ENCODE measurements at regions not wholly inside any gene's neighbourhood (a gene's known extent, or its start where the extent isn't known, plus 50 kb on each side); places are given as distances from the start of the nearest gene placed in this dataset.

- DNase-seq = no peak
- Histone ChIP-seq H3K4me1 (peaks cover 26% of the 10 kb centered on the region), H3K4me3 (peak overlapping the region; percentile 59), H3K9me3 (replicated peaks) (no peaks in the 10 kb centered on the region), H3K27ac (replicated peaks) (no peak overlapping the region), H3K27me3 (ENCODE audit: low read depth) (peaks cover 82% of the 10 kb centered on the region), H3K36me3 (no peaks in the 10 kb centered on the region)
- no peak for TF ChIP-seq CTCF (IDR thresholded peaks at IDR 0.05; ENCODE audit: borderline replicate concordance)
- intact Hi-C loops (cut with micrococcal nuclease) = no loop called here
Measured at GRCh38 chr13:107866941-107867623, 348.3 kb downstream of the LIG4 start.

- Histone ChIP-seq H3K27ac (replicated peaks) (no peak overlapping the region), H3K4me1 (peaks cover 26% of the 10 kb centered on the region), H3K27me3 (ENCODE audit: low read depth) (peaks cover 74% of the 10 kb centered on the region), H3K36me3 (no peaks in the 10 kb centered on the region), H3K9me3 (replicated peaks) (no peaks in the 10 kb centered on the region), H3K4me3 (peak overlapping the region; percentile 59)
- TF ChIP-seq CTCF (IDR thresholded peaks at IDR 0.05; ENCODE audit: borderline replicate concordance) = no peak
- no peak for DNase-seq
- intact Hi-C loops (cut with micrococcal nuclease) = no loop called here
Measured at GRCh38 chr13:107866032-107866940, 349.1 kb downstream of the LIG4 start.

GRCh38 chr13:107865643-107866031 is 349.7 kb downstream of the LIG4 start:
- Histone ChIP-seq H3K27me3 (ENCODE audit: low read depth) (peaks cover 67% of the 10 kb centered on the region), H3K36me3 (no peaks in the 10 kb centered on the region), H3K4me1 (peaks cover 26% of the 10 kb centered on the region), H3K27ac (replicated peaks) (no peak overlapping the region), H3K9me3 (replicated peaks) (no peaks in the 10 kb centered on the region), H3K4me3 (peak overlapping the region; percentile 59)
- no peak for TF ChIP-seq CTCF (IDR thresholded peaks at IDR 0.05; ENCODE audit: borderline replicate concordance)
- intact Hi-C loops (cut with micrococcal nuclease) = no loop called here
- DNase-seq = no peak

GRCh38 chr13:107865318-107865575 is 350.1 kb downstream of the LIG4 start:
- H3K9me3 ChIP-seq (replicated peaks) = no peaks in the 10 kb centered on the region
- TF ChIP-seq CTCF (IDR thresholded peaks at IDR 0.05; ENCODE audit: borderline replicate concordance) = no peak
- no peak for DNase-seq
- H3K4me3 ChIP-seq = no peak overlapping the region
- H3K36me3 ChIP-seq = no peaks in the 10 kb centered on the region
- H3K4me1 ChIP-seq = peaks cover 26% of the 10 kb centered on the region
- H3K27ac ChIP-seq (replicated peaks) = no peak overlapping the region
- intact Hi-C loops (cut with micrococcal nuclease) = no loop called here
- H3K27me3 ChIP-seq (ENCODE audit: low read depth) = peaks cover 63% of the 10 kb centered on the region

GRCh38 chr13:107864543-107865317 is 350.6 kb downstream of the LIG4 start:
- intact Hi-C loops (cut with micrococcal nuclease) = no loop called here
- Histone ChIP-seq H3K4me1 (peaks cover 26% of the 10 kb centered on the region), H3K9me3 (replicated peaks) (no peaks in the 10 kb centered on the region), H3K27me3 (ENCODE audit: low read depth) (peaks cover 58% of the 10 kb centered on the region), H3K27ac (replicated peaks) (no peak overlapping the region), H3K4me3 (no peak overlapping the region), H3K36me3 (no peaks in the 10 kb centered on the region)
- DNase-seq = no peak
- TF ChIP-seq CTCF (IDR thresholded peaks at IDR 0.05; ENCODE audit: borderline replicate concordance) = no peak

All from left ventricle myocardium inferior (tissue), 1 donor.